Mucosa of gallbladder (tissue), 1 donor: ENCODE measurements at regions not wholly inside any gene's neighbourhood (a gene's known extent, or its start where the extent isn't known, plus 50 kb on each side); places are given as distances from the start of the nearest gene placed in this dataset.

Experiments used
- DNase-seq: peaks from one replicate; pipeline ENCODE4 v3.0.0-alpha.2; 2020; ENCODE audit warnings: low spot score
- donor health status: DM: no; HTN: no; CAD: no.

- DNase-seq, result no peak
Observed at GRCh38 chr12:43097471-43097870, 454.5 kb downstream of the ADAMTS20 start.

GRCh38 chr12:43095669-43096280 is 456.2 kb downstream of the ADAMTS20 start:
- DNase-seq, result no peak

GRCh38 chr12:43094886-43095575 is 457.0 kb downstream of the ADAMTS20 start:
- no peak for DNase-seq

DNA sequence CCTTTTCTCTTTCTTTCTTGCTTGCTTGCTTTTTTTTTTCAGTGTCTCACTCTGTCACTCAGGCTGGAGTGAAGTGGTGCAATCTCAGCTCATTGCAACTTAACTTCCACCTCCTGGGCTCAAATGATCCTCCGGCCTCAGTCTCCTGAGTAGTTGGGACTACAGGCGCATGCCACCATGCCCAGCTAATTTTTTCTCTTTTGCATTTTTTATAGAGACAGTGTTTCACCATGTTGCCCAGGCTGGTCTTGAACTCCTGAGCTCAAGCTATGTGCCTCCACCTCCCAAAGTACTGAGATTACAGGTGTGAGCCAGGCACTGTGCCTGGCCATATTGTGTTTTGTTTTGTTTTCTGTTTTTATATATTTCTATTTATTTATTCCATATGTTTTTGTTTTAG is 461.0 kb downstream of the ADAMTS20 start:
- no peak for DNase-seq

DNA sequence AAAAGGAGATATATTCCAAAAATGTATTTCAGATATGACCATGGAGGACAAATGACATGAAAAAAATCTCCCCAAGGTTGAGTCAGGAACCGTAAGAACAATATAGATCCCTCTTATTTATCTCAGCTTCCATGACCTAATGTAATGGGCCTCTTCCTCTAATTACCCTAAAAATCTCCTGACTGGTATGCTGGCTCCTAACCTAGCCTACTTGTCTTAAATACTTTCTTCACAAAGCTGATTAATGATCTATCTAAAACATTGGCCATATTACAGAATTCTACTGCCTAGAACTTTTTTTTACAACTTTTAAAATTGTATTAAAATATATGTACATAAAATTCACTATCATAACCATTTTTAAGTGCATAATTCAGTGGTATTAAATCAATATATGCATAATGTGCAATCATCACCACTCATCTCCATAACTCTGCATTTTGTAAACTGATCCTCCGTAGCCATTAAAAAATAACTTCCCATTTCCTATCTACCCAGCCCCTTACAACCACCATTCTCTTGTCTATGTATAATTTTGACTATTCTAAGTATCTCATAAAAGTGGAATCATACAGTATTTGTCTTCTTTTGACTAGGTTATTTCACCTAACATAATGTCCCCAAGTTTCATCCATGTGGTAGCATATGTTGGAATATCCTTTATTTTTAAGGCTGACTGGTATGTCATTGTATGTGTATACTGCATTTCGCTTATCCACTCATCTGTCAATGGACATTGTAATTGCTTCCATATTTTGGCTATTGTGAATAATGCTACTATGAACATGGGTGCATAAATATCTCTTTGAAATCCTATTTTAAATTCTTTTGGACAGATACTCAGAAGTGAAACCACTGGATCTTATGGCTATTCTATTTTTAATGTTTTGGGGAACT is 464.6 kb downstream of the ADAMTS20 start:
- DNase-seq, result no peak

GRCh38 chr12:43079476-43079875 is 472.5 kb downstream of the ADAMTS20 start:
- DNase-seq, result no peak

GRCh38 chr12:43078976-43079375 is 473.0 kb downstream of the ADAMTS20 start:
- no peak for DNase-seq

GRCh38 chr12:43072431-43072830 is 479.6 kb downstream of the ADAMTS20 start:
- no peak for DNase-seq

- DNase-seq, result peak; percentile 60
Observed at GRCh38 chr12:43069768-43070221, 480.2 kb upstream of the PRICKLE1 start.

DNA sequence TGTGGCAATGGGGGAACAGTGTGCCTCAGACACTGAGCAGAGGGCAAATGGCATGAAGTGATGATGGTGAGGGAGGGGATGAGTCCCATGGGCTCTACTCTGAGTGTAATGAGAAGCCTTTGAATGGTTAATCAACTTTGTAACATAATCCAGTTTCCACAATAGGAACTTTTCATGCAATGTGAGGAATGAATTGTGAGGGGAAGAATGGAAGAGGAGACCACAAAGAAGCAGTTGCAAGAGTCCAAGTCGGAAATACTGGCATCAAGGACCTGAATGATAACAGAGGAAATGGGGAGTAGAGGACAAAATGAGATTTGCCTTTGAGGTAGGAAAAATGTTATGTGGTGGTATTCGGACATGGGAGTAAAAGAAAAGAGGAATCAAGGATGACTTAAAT is 476.9 kb upstream of the PRICKLE1 start:
- no peak for DNase-seq

GRCh38 chr12:43063650-43064049 is 474.1 kb upstream of the PRICKLE1 start:
- DNase-seq, result no peak

DNA sequence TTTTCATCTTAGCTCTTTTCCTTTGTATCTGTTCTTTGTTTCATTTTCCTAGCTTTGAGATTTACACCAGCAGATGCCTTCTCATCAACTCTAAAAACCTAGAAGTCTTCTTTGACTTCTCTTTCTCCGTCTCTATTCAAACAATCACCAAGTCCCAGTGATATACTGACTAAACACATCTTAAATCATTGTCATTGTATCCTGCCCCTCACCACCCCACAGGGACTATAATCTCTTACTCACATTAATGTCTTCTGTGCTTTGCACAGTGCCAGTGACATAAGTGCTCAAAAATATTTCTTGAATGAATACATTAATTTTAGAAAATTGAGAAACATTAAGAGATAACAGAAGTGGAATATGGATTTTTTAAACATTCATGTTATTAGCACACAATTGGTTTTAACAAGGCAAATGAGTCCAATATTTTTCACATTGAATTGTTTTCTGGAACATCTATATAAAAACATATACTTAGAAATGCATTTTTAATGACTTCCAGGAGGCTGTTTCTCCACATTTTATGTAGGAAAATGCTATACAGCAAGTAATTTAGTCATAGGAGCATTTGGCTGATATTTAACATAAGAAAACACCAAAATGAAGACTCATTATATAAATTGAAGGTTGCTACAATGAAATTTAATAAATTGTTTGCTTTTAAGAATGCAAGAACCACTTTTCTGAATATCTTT is 472.8 kb upstream of the PRICKLE1 start:
- DNase-seq, result no peak

DNA sequence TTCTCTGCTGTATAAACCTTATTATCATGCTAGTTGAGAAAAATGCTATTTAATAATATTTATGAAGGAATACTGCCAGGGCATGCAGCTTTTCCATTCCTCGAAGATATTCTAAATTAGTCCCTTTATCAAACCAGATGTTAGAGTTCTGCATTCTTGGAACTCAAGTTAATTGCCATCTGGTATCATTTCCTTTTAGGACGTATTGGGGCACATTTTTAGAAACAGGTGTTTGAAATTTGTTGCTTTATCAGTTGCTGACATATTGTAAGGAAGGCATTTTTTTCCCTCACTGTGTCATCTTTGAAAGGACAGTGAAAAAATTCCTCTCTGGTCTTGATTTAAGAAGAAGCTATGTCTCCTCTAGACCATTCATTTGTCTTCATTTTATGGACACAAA is 471.2 kb upstream of the PRICKLE1 start:
- DNase-seq, result no peak

- no peak for DNase-seq
Observed at GRCh38 chr12:43058616-43059015, 469.1 kb upstream of the PRICKLE1 start.

GRCh38 chr12:43057566-43057965 is 468.0 kb upstream of the PRICKLE1 start:
- no peak for DNase-seq

DNA sequence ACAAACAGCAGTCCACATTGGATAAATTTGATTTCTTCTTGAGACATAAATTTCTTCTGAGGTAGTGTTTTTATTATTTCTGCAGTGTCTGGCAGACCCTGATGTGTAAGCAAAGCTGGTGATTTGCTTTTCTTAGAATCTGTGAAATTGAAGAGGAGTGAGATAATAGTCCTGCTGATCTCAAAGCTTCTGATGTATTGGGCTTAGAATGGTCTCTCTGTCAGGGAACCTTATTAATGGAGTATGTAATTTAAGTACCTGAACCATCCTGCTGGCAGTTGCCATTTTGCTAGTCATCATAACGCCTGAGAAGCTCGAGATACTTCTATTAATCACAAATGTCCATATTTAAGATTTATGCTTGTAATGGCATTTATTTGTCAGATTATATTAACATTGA is 464.5 kb upstream of the PRICKLE1 start:
- no peak for DNase-seq

DNA sequence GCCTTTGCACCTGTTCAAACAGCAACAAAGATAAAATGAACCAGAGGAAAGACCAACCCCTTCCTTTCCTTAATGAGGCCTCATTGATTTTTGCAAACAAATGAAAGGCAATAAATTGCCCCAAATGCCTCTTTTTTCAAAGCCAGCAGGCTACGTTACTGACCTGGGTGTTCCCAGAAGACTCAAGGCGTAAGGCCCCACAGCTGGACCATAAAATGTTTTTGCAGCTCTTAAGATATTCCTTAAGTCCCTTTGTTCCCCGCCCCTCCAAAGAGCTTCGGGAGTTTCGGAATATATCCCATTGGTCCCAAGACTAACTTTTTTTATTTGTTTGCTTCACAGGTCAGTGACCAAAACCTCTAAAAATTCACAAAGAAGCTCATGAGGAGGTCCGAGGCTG is 462.9 kb upstream of the PRICKLE1 start:
- DNase-seq, result no peak

DNA sequence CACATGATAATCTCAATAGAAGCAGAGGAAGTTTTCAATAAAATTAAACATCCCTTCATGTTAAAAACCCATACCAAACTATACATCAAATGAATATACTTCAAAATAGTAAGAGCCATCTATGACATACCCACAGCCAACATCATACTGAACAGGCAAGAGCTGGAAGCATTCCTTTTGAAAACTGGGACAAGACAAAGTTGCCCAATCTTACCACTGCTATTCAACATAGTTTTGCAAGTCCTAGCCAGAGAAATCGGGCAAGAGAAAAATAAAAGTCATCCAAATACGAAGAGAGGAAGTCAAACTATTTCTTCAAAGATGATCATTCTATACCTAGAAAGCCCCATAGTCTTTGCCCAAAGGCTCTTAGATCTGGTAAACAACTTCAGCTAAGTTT is 454.7 kb upstream of the PRICKLE1 start:
- no peak for DNase-seq

DNA sequence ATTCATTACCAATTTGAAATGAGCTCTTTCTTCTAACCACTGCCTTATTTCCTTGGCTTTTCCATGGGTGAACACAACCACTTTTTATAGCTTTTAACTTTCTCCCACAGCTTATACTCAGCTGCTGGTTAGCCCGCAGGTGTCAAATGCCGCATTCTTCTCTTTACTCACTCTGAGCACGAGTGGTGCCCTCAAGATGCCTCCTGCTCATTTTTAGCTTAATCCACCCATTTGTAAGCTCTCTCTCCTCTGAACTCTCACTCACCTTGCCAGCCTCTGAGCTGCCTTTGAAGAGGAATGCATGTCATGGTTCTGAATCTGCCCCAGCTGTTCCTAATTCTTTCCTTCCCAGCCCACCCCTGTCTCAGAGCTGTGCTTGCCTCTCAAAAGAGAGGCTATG is 449.4 kb upstream of the PRICKLE1 start:
- no peak for DNase-seq

DNA sequence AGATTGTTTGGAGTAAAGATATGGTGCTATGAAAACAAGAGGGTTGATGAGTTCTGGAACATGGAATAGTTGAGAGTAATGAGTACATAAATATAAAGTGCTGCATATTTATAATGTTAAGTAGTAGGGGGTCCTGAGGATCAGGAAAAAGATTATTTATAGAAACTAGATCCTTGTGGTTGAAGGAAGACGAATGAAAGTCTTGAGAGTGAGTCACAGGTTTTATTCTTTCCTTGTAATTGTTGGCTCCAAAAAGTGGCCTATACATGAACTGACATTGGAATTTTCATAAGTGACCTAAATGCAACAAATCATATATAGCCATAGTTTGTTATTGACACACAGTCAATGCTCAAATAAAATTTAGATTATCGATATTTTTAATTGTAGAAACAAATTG is 440.4 kb upstream of the PRICKLE1 start:
- no peak for DNase-seq

GRCh38 chr12:43028826-43029225 is 439.3 kb upstream of the PRICKLE1 start:
- no peak for DNase-seq

DNA sequence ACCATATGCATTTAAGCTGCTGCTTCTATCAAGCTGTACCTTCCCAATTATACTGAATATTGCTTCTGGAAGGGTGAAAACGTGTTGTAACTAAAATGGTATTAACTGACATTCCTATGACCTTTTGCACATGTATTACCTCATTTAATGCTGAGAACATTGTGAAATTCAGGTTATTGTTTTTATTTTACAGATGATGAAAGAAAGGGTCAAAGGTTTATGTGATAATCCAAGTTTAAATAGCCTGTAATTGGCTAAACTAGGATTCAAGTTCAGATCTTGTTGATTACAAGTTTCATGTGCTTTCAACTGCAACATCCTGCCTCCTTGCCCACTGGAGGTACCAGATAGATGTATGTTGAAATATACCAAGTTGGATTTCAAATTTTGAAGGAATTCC is 433.3 kb upstream of the PRICKLE1 start:
- no peak for DNase-seq
